Thymus (tissue), 11 donors: ENCODE measurements at regions not wholly inside any gene's neighbourhood (a gene's known extent, or its start where the extent isn't known, plus 50 kb on each side); places are given as distances from the start of the nearest gene placed in this dataset.
A peak's percentile ranks its signal among the peaks of the same experiment; 100 is the strongest.
"Not testable (repeated sequence)": the region's sequence is repeated elsewhere in the genome, so short reads cannot be mapped to it uniquely, and the experiment has no call there.

Experiments
- DNase-seq, 9 donors: peaks; one replicate each; pipeline ENCODE4 v3.0.0-alpha.2; 2013; ENCODE audit warnings: low spot score in 9 of 9, low read depth in 6 of 9, missing footprints in 1 of 9
- H3K27ac ChIP-seq, 2 donors: one replicate each; pipeline ENCODE4 v1.5.1; 2013; ENCODE audit warnings: control low read depth in 1 of 2, low read depth in 1 of 2, low read length in 1 of 2, mild to moderate bottlenecking in 1 of 2, moderate library complexity in 1 of 2
- H3K27me3 ChIP-seq, 2 donors: one replicate each; pipeline ENCODE4 v1.5.1; 2013; ENCODE audit warnings: low read length in 1 of 2; ENCODE audit not compliant: control insufficient read depth in 2 of 2, insufficient read depth in 1 of 2
- H3K36me3 ChIP-seq, 2 donors: one replicate each; pipeline ENCODE4 v1.5.1; 2013; ENCODE audit warnings: low read length in 1 of 2, mild to moderate bottlenecking in 1 of 2, moderate library complexity in 1 of 2; ENCODE audit not compliant: control insufficient read depth in 2 of 2, insufficient read depth in 2 of 2
- H3K4me1 ChIP-seq, 2 donors: one replicate each; pipeline ENCODE4 v1.5.1; 2013; ENCODE audit warnings: low read length in 2 of 2; ENCODE audit not compliant: control insufficient read depth in 2 of 2, insufficient read depth in 2 of 2
- H3K4me3 ChIP-seq, 2 donors: one replicate each; pipeline ENCODE4 v1.5.1; 2013; ENCODE audit warnings: low read length in 2 of 2, control low read depth in 1 of 2, mild to moderate bottlenecking in 1 of 2
- H3K9me3 ChIP-seq, 2 donors: one replicate each; pipeline ENCODE4 v1.5.1; 2013; ENCODE audit warnings: low read length in 1 of 2, mild to moderate bottlenecking in 1 of 2; ENCODE audit not compliant: control insufficient read depth in 2 of 2, insufficient read depth in 1 of 2
- WGBS: extraction: QIAGEN DNeasy Blood & Tissue Kit; methylation state at CpG from one replicate; pipeline ENCODE4 v1.1.7; 2013; 5-methylcytosine and 5-hydroxymethylcytosine counted together
- donor health status: healthy.

GRCh38 chr3:154872074-154872473, 208.0 kb upstream of the MME start:
- Histone ChIP-seq H3K4me3 (no peak overlapping the region), H3K27me3 (no peaks in the 10 kb centered on the region), H3K27ac (peak overlapping the region in 1 of 2 donors; percentile 52), H3K9me3 (peaks cover 0 to 1% of the 10 kb centered on the region in 2 donors), H3K36me3 (no peaks in the 10 kb centered on the region), H3K4me1 (peaks cover 14 to 15% of the 10 kb centered on the region in 2 donors)
- WGBS = 11% methylated on average over 6 of the region's 6 CpGs
- peak in 5 of 9 donors; percentile 21 to 62 (median 35) for DNase-seq

- no peak for DNase-seq
- Histone ChIP-seq H3K27me3 (no peaks in the 10 kb centered on the region), H3K4me3 (no peak overlapping the region), H3K4me1 (peaks cover 0 to 8% of the 10 kb centered on the region in 2 donors), H3K27ac (no peak overlapping the region), H3K9me3 (no peaks in the 10 kb centered on the region), H3K36me3 (no peaks in the 10 kb centered on the region)
- WGBS = 97% methylated on average over 1 of the region's 1 CpG
These were observed 215.2 kb upstream of the MME start for GRCh38 chr3:154864947-154865346.

GRCh38 chr3:154862265-154862664, 217.9 kb upstream of the MME start:
- no peaks in the 10 kb centered on the region for H3K9me3 ChIP-seq
- H3K4me1 ChIP-seq = peaks cover 0 to 6% of the 10 kb centered on the region in 2 donors
- peak overlapping the region in 1 of 2 donors; percentile 80 for H3K27ac ChIP-seq
- H3K36me3 ChIP-seq = no peaks in the 10 kb centered on the region
- no peaks in the 10 kb centered on the region for H3K27me3 ChIP-seq
- no peak overlapping the region for H3K4me3 ChIP-seq
- DNase-seq = peak in 7 of 9 donors; percentile 9 to 70 (median 28)

GRCh38 chr3:154852998-154853397, 227.1 kb upstream of the MME start:
- H3K4me1 ChIP-seq, H3K27ac ChIP-seq, H3K4me3 ChIP-seq, H3K9me3 ChIP-seq, H3K27me3 ChIP-seq, H3K36me3 ChIP-seq, DNase-seq: not testable (repeated sequence)
- WGBS = 98% methylated on average over 3 of the region's 3 CpGs

- no peaks in the 10 kb centered on the region for H3K36me3 ChIP-seq
- no peaks in the 10 kb centered on the region for H3K27me3 ChIP-seq
- WGBS = 100% methylated on average over 1 of the region's 1 CpG
- no peaks in the 10 kb centered on the region for H3K9me3 ChIP-seq
- no peak overlapping the region for H3K4me3 ChIP-seq
- H3K4me1 ChIP-seq = no peaks in the 10 kb centered on the region
- no peak overlapping the region for H3K27ac ChIP-seq
- DNase-seq = no peak
These were observed 227.6 kb upstream of the MME start for GRCh38 chr3:154852515-154852914.

- H3K4me1 ChIP-seq = no peaks in the 10 kb centered on the region
- H3K9me3 ChIP-seq = no peaks in the 10 kb centered on the region
- H3K27ac ChIP-seq = no peak overlapping the region
- no peak for DNase-seq
- no peaks in the 10 kb centered on the region for H3K36me3 ChIP-seq
- H3K4me3 ChIP-seq = no peak overlapping the region
- no peaks in the 10 kb centered on the region for H3K27me3 ChIP-seq
These were observed 228.5 kb upstream of the MME start for GRCh38 chr3:154851644-154852043.

GRCh38 chr3:154850921-154851320, 229.2 kb upstream of the MME start:
- Histone ChIP-seq H3K36me3 (no peaks in the 10 kb centered on the region), H3K4me1 (no peaks in the 10 kb centered on the region), H3K27ac (no peak overlapping the region), H3K27me3 (no peaks in the 10 kb centered on the region), H3K9me3 (no peaks in the 10 kb centered on the region), H3K4me3 (no peak overlapping the region)
- DNase-seq = no peak
- 98% methylated on average over 2 of the region's 2 CpGs for WGBS

- no peaks in the 10 kb centered on the region for H3K27me3 ChIP-seq
- H3K4me3 ChIP-seq = no peak overlapping the region
- no peaks in the 10 kb centered on the region for H3K36me3 ChIP-seq
- WGBS = 97% methylated on average over 2 of the region's 2 CpGs
- DNase-seq = no peak
- no peak overlapping the region for H3K27ac ChIP-seq
- no peaks in the 10 kb centered on the region for H3K4me1 ChIP-seq
- no peaks in the 10 kb centered on the region for H3K9me3 ChIP-seq
These were observed 230.7 kb upstream of the MME start for GRCh38 chr3:154849408-154849807.

- no peaks in the 10 kb centered on the region for H3K27me3 ChIP-seq
- no peak overlapping the region for H3K27ac ChIP-seq
- H3K4me1 ChIP-seq = no peaks in the 10 kb centered on the region
- H3K36me3 ChIP-seq = no peaks in the 10 kb centered on the region
- no peaks in the 10 kb centered on the region for H3K9me3 ChIP-seq
- no peak for DNase-seq
- H3K4me3 ChIP-seq = no peak overlapping the region
- WGBS = 40% methylated on average over 1 of the region's 1 CpG
These were observed 235.3 kb upstream of the MME start for GRCh38 chr3:154844863-154845262.

- Histone ChIP-seq H3K27ac (no peak overlapping the region), H3K4me1 (no peaks in the 10 kb centered on the region), H3K36me3 (no peaks in the 10 kb centered on the region), H3K4me3 (no peak overlapping the region), H3K9me3 (no peaks in the 10 kb centered on the region), H3K27me3 (no peaks in the 10 kb centered on the region)
- 87% methylated on average over 1 of the region's 1 CpG for WGBS
- DNase-seq = no peak
These were observed 236.5 kb upstream of the MME start for GRCh38 chr3:154843647-154844046.
